GM12878 (cell line): ENCODE measurements at regions not wholly inside any gene's neighbourhood (a gene's known extent, or its start where the extent isn't known, plus 50 kb on each side); places are given as distances from the start of the nearest gene placed in this dataset.
"Not testable (repeated sequence)": the region's sequence is repeated elsewhere in the genome, so short reads cannot be mapped to it uniquely, and the experiment has no call there.

Experiments
- ATAC-seq: fragments of 200-7000 bp; cut with Tn5 transposase; 3 replicates; pipeline ENCODE4 v1.9.1; 2020; ENCODE audit warnings: mild to moderate bottlenecking, moderate library complexity
- BruUV-seq: library from RNA; stranded (reverse); fragments of 400-500 nt; replicated peaks from 2 replicates; lab custom pipeline; 2021; lab: Mats Ljungman, UMichigan
- CTCF ChIA-PET: fragments of 300-600 bp; sonication (Branson Sonifier 250); formaldehyde crosslinking; extraction: SDS; loops from one replicate; lab custom pipeline; 2021; ENCODE audit warnings: inconsistent platforms; lab: Yijun Ruan, JAX
- POLR2A ChIA-PET: fragments of 350-600 bp; formaldehyde crosslinking; extraction: SDS; loops from one replicate; lab custom pipeline; 2021; ENCODE audit warnings: inconsistent platforms; lab: Charles Lee
- RAD21 ChIA-PET: fragments of 300-600 bp; sonication (Branson Sonifier 250); formaldehyde crosslinking; loops from one replicate; lab custom pipeline; 2023; ENCODE audit warnings: antibody characterized with exemption; ENCODE audit not compliant: unreplicated experiment; lab: Charles Lee
- SMC1A ChIA-PET: fragments of 300-600 bp; sonication (Branson Sonifier 250); formaldehyde crosslinking; loops from one replicate; lab custom pipeline; 2023; ENCODE audit not compliant: unreplicated experiment, uncharacterized antibody; lab: Charles Lee
- DNase-seq: peaks from one replicate; pipeline ENCODE4 v3.0.0-alpha.2; 2011; ENCODE audit warnings: low read depth, low spot score
- FAIRE-seq: peaks from 3 replicates; lab custom pipeline; 2011; peaks lifted over from hg19 to GRCh38; lab: Jason Lieb, UNC
- H2AFZ ChIP-seq: 2 replicates; pipeline ENCODE4 v1.6.0; 2011; ENCODE audit warnings: low read depth, low read length, control low read depth; ENCODE audit not compliant: control insufficient read depth
- H3K27ac ChIP-seq: 2 replicates; pipeline ENCODE4 v1.5.1; 2011; ENCODE audit warnings: control low read depth; ENCODE audit not compliant: control insufficient read depth, insufficient read depth
- H3K27me3 ChIP-seq, 2 experiments: replicated peaks in 1 of 2; 2 replicates each; pipeline versions ENCODE4 v1.6.0 to v1.6.1; 2011; ENCODE audit warnings: low read length in 1 of 2; ENCODE audit not compliant: control insufficient read depth in 2 of 2, insufficient read depth in 2 of 2
- H3K36me3 ChIP-seq, 2 experiments: 2 replicates each; pipeline ENCODE4 v1.5.1; 2011; ENCODE audit warnings: low read length in 1 of 2; ENCODE audit not compliant: control insufficient read depth in 2 of 2, insufficient read depth in 2 of 2
- H3K4me1 ChIP-seq: 2 replicates; pipeline ENCODE4 v1.6.1; 2011; ENCODE audit warnings: mild to moderate bottlenecking, low read length, moderate library complexity, mixed read lengths; ENCODE audit not compliant: control insufficient read depth, insufficient read depth
- H3K4me2 ChIP-seq: 2 replicates; pipeline ENCODE4 v1.6.0; 2011; ENCODE audit warnings: control low read depth; ENCODE audit not compliant: control insufficient read depth, insufficient read depth
- H3K4me3 ChIP-seq: fragments of 200-600 bp; sonication (generic); 2 replicates; pipeline ENCODE4 v1.5.1; 2016
- H3K79me2 ChIP-seq: 2 replicates; pipeline ENCODE4 v1.6.0; 2011; ENCODE audit warnings: low read length; ENCODE audit not compliant: control insufficient read depth, insufficient read depth
- H3K9ac ChIP-seq: 2 replicates; pipeline ENCODE4 v1.8.0; 2011; ENCODE audit warnings: low read length, control low read depth, mixed read lengths; ENCODE audit not compliant: control insufficient read depth, insufficient read depth
- H3K9me3 ChIP-seq: replicated peaks from 3 replicates; pipeline ENCODE4 v1.5.1; 2011; ENCODE audit warnings: mild to moderate bottlenecking, low read length; ENCODE audit not compliant: control insufficient read depth, insufficient read depth
- H4K20me1 ChIP-seq: 2 replicates; pipeline ENCODE4 v1.6.0; 2011; ENCODE audit not compliant: control insufficient read depth, insufficient read depth
- ETV6 ChIP-seq, 2 experiments: fragments of 450-650 bp in 1 of 2; IDR thresholded peaks in 1 of 2; conservative IDR thresholded peaks in 1 of 2; 2 replicates each; pipeline ENCODE4 v1.6.1; 2014; ENCODE audit warnings: antibody characterized with exemption in 1 of 2, borderline replicate concordance in 1 of 2, low read depth in 1 of 2, mild to moderate bottlenecking in 1 of 2, moderate library complexity in 1 of 2
- HCFC1 ChIP-seq: fragments of 150-350 bp; IDR thresholded peaks from 2 replicates; pipeline ENCODE4 v1.6.1; 2014; ENCODE audit warnings: low read length
- MEF2A ChIP-seq: IDR thresholded peaks from 2 replicates; pipeline ENCODE4 v1.6.1; 2011; ENCODE audit warnings: low read depth, mild to moderate bottlenecking, low read length, moderate library complexity; ENCODE audit not compliant: insufficient read depth
- NFYA ChIP-seq: IDR thresholded peaks from 2 replicates; pipeline ENCODE4 v1.6.1; 2011; ENCODE audit warnings: low read depth, mild to moderate bottlenecking, low read length, improper control_type of control experiment, borderline replicate concordance
- NR2C2 ChIP-seq: IDR thresholded peaks from 2 replicates; pipeline ENCODE4 v1.6.1; 2011; ENCODE audit warnings: borderline replicate concordance, low read depth; ENCODE audit not compliant: control insufficient read depth, insufficient read length
- PAX5 ChIP-seq: IDR thresholded peaks from 2 replicates; pipeline ENCODE4 v1.6.1; 2011; ENCODE audit warnings: low read depth, low read length, borderline replicate concordance
- SIN3A ChIP-seq: IDR thresholded peaks from 2 replicates; pipeline ENCODE4 v1.6.1; 2012; ENCODE audit warnings: low read depth, low read length, improper control_type of control experiment
- WGBS: methylation state at CpG from one replicate; pipeline ENCODE4 v1.1.6; 2016; ENCODE audit warnings: low lambda C conversion rate; ENCODE audit not compliant: insufficient replicate concordance, insufficient coverage; ENCODE audit errors: missing lambda C conversion rate; 5-methylcytosine and 5-hydroxymethylcytosine counted together
- in situ Hi-C: fragments of 300-500 bp; cut with MboI; formaldehyde crosslinking; loops from 9 replicates; pipeline ENCODE4 v1.14.3; 2018; ENCODE audit warnings: mixed read lengths
- intact Hi-C: fragments of 100-400 bp; cut with micrococcal nuclease; formaldehyde crosslinking; loops from one replicate; pipeline ENCODE4 v1.14.2; 2022; ENCODE audit not compliant: unreplicated experiment
- TF ChIP-seq, protein P1 (sequence below): fragments of 450-650 bp; formaldehyde crosslinking; IDR thresholded peaks from 2 replicates; pipeline ENCODE4 v1.4.0; 2020; ENCODE audit warnings: mild to moderate bottlenecking, moderate library complexity
- TF ChIP-seq, protein P2 (sequence below): IDR thresholded peaks from 2 replicates; pipeline ENCODE4 v1.6.1; 2012; ENCODE audit warnings: low read depth, low read length, improper control_type of control experiment
- TF ChIP-seq, protein P3 (sequence below): fragments of 450-650 bp; formaldehyde crosslinking; IDR thresholded peaks from 2 replicates; pipeline ENCODE4 v1.5.0; 2022; ENCODE audit warnings: mild to moderate bottlenecking, missing genetic modification characterization
- TF ChIP-seq, protein P4 (sequence below): IDR thresholded peaks from 2 replicates; pipeline ENCODE4 v1.6.1; 2011; ENCODE audit warnings: mild to moderate bottlenecking, low read depth, low read length, moderate library complexity; ENCODE audit not compliant: insufficient replicate concordance

DNA sequence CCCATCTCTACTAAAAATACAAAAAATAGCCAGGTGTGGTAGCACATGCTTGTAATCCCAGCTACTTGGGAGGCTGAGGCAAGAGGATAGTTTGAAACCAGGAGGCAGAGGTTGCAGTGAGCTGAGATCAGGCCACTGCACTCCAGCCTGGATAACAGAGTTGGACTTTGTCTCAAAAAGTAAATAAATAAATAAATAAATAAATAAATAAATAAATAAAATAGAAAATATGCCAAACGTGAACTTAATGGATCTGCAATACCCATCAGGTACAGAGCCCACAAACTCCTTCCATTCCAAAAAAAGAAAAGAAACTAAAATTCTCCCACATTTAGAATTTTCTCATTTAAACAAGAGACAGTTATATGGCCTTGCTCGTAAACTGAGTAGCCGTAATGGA, 702.7 kb downstream of the CDH18 start (continued):
- TF ChIP-seq, protein P1, sequence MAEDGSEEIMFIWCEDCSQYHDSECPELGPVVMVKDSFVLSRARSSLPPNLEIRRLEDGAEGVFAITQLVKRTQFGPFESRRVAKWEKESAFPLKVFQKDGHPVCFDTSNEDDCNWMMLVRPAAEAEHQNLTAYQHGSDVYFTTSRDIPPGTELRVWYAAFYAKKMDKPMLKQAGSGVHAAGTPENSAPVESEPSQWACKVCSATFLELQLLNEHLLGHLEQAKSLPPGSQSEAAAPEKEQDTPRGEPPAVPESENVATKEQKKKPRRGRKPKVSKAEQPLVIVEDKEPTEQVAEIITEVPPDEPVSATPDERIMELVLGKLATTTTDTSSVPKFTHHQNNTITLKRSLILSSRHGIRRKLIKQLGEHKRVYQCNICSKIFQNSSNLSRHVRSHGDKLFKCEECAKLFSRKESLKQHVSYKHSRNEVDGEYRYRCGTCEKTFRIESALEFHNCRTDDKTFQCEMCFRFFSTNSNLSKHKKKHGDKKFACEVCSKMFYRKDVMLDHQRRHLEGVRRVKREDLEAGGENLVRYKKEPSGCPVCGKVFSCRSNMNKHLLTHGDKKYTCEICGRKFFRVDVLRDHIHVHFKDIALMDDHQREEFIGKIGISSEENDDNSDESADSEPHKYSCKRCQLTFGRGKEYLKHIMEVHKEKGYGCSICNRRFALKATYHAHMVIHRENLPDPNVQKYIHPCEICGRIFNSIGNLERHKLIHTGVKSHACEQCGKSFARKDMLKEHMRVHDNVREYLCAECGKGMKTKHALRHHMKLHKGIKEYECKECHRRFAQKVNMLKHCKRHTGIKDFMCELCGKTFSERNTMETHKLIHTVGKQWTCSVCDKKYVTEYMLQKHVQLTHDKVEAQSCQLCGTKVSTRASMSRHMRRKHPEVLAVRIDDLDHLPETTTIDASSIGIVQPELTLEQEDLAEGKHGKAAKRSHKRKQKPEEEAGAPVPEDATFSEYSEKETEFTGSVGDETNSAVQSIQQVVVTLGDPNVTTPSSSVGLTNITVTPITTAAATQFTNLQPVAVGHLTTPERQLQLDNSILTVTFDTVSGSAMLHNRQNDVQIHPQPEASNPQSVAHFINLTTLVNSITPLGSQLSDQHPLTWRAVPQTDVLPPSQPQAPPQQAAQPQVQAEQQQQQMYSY = no peak
- TF ChIP-seq, protein P2, sequence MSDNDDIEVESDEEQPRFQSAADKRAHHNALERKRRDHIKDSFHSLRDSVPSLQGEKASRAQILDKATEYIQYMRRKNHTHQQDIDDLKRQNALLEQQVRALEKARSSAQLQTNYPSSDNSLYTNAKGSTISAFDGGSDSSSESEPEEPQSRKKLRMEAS = no peak
- no peak for TF ChIP-seq MEF2A
- TF ChIP-seq SIN3A = no peak
- TF ChIP-seq NR2C2 = no peak
- TF ChIP-seq PAX5 = no peak
- TF ChIP-seq, protein P3, sequence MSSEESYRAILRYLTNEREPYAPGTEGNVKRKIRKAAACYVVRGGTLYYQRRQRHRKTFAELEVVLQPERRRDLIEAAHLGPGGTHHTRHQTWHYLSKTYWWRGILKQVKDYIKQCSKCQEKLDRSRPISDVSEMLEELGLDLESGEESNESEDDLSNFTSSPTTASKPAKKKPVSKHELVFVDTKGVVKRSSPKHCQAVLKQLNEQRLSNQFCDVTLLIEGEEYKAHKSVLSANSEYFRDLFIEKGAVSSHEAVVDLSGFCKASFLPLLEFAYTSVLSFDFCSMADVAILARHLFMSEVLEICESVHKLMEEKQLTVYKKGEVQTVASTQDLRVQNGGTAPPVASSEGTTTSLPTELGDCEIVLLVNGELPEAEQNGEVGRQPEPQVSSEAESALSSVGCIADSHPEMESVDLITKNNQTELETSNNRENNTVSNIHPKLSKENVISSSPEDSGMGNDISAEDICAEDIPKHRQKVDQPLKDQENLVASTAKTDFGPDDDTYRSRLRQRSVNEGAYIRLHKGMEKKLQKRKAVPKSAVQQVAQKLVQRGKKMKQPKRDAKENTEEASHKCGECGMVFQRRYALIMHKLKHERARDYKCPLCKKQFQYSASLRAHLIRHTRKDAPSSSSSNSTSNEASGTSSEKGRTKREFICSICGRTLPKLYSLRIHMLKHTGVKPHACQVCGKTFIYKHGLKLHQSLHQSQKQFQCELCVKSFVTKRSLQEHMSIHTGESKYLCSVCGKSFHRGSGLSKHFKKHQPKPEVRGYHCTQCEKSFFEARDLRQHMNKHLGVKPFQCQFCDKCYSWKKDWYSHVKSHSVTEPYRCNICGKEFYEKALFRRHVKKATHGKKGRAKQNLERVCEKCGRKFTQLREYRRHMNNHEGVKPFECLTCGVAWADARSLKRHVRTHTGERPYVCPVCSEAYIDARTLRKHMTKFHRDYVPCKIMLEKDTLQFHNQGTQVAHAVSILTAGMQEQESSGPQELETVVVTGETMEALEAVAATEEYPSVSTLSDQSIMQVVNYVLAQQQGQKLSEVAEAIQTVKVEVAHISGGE (CRISPR knock-in tag) = no peak
- TF ChIP-seq HCFC1 = no peak
- no peak for TF ChIP-seq NFYA
- TF ChIP-seq, protein P4, sequence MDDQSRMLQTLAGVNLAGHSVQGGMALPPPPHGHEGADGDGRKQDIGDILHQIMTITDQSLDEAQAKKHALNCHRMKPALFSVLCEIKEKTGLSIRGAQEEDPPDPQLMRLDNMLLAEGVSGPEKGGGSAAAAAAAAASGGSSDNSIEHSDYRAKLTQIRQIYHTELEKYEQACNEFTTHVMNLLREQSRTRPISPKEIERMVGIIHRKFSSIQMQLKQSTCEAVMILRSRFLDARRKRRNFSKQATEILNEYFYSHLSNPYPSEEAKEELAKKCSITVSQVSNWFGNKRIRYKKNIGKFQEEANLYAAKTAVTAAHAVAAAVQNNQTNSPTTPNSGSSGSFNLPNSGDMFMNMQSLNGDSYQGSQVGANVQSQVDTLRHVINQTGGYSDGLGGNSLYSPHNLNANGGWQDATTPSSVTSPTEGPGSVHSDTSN = no peak
- TF ChIP-seq ETV6 (conservative IDR thresholded peaks at IDR 0.05 in 1 of 2, IDR thresholded peaks at IDR 0.05 in 1 of 2; ENCODE audit: borderline replicate concordance in 1 of 2, low read depth in 1 of 2) = no peak

DNA sequence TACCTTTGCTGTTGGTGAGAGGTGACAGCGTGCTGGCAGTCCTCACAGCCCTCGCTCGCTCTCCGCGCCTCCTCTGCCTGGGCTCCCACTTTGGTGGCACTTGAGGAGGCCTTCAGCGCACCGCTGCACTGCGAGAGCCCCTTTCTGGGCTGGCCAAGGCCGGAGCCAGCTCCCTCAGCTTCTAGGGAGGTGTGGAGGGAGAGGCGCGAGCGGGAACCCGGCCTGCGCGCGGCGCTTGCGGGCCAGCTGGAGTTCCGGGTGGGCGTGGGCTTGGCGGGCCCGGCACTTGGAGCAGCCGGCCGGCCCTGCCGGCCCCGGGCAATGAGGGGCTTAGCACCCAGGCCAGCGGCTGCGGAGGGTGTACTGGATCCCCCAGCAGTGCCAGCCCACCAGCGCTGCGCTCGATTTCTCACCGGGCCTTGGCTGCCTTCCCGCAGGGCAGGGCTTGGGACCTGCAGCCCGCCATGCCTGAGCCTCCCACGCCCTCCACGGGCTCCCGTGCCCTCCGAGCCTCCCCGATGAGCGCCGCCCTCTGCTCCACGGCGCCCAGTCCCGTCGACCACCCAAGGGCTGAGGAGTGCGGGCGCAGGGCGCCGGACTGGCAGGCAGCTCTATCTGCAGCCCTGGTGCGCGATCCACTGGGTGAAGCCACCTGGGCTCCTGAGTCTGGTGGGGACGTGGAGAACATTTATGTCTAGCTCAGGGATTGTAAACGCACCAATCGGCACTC, 700.3 kb downstream of the CDH18 start:
- H2AFZ ChIP-seq, DNase-seq, H3K4me2 ChIP-seq, H3K9ac ChIP-seq, ATAC-seq, in situ Hi-C loops, H3K79me2 ChIP-seq, H3K4me3 ChIP-seq, FAIRE-seq, H3K9me3 ChIP-seq, POLR2A ChIA-PET, H3K27me3 ChIP-seq, H3K27ac ChIP-seq, CTCF ChIA-PET, H4K20me1 ChIP-seq, RAD21 ChIA-PET, H3K36me3 ChIP-seq, SMC1A ChIA-PET, intact Hi-C loops, BruUV-seq, H3K4me1 ChIP-seq: not testable (repeated sequence)
- WGBS = 80% methylated on average over 33 of the region's 54 CpGs
